WTC11 (cell line): ENCODE measurements at regions not wholly inside any gene's neighbourhood (a gene's known extent, or its start where the extent isn't known, plus 50 kb on each side); places are given as distances from the start of the nearest gene placed in this dataset.

ENCODE experiments used
- ATAC-seq: fragments of 200-7000 bp; cut with Tn5 transposase; 2 replicates; pipeline ENCODE4 v1.10.0; 2021; ENCODE audit warnings: mild to moderate bottlenecking, moderate library complexity
- CTCF ChIA-PET: fragments of 300-600 bp; sonication (Branson Sonifier 250); formaldehyde crosslinking; loops from one replicate; lab custom pipeline; 2021; ENCODE audit warnings: antibody characterized with exemption; lab: Charles Lee
- POLR2A ChIA-PET: fragments of 350-600 bp; sonication (Branson Sonifier 250); formaldehyde crosslinking; loops from one replicate; lab custom pipeline; 2021; ENCODE audit warnings: antibody characterized with exemption; lab: Charles Lee
- DNase-seq: peaks from one replicate; pipeline ENCODE4 v3.0.0; 2021; ENCODE audit warnings: low spot score
- H3K27ac Mint-ChIP-seq: 2 replicates; pipeline ENCODE4 v1.8.0; 2021; ENCODE audit warnings: mixed read lengths
- H3K27me3 Mint-ChIP-seq: 2 replicates; pipeline ENCODE4 v1.8.0; 2021; ENCODE audit warnings: low read depth, mild to moderate bottlenecking, moderate library complexity, mixed read lengths
- H3K36me3 Mint-ChIP-seq: 2 replicates; pipeline ENCODE4 v1.8.0; 2021; ENCODE audit warnings: mixed read lengths
- H3K4me1 Mint-ChIP-seq: 2 replicates; pipeline ENCODE4 v1.8.0; 2022; ENCODE audit warnings: mixed read lengths
- H3K4me3 Mint-ChIP-seq: 2 replicates; pipeline ENCODE4 v1.8.0; 2021; ENCODE audit warnings: mild to moderate bottlenecking, moderate library complexity, mixed read lengths
- H3K9me3 Mint-ChIP-seq: 2 replicates; pipeline ENCODE4 v1.8.0; 2021; ENCODE audit warnings: mixed read lengths
- ATF1 ChIP-seq: sonication (generic); formaldehyde crosslinking; IDR thresholded peaks from 2 replicates; pipeline ENCODE4 v1.8.1; 2023; ENCODE audit warnings: mild to moderate bottlenecking, moderate library complexity, missing genetic modification reagents
- CBFB ChIP-seq: sonication (generic); formaldehyde crosslinking; IDR thresholded peaks from 2 replicates; pipeline ENCODE4 v1.8.1; 2022; ENCODE audit warnings: mild to moderate bottlenecking, low read depth, missing genetic modification reagents
- EMX1 ChIP-seq: fragments of 250-450 bp; sonication (Bioruptor Pico); IDR thresholded peaks from 2 replicates; pipeline ENCODE4 v1.8.0; 2021; ENCODE audit warnings: mild to moderate bottlenecking
- GABPB1 ChIP-seq: sonication (generic); formaldehyde crosslinking; IDR thresholded peaks from 2 replicates; pipeline ENCODE4 v1.8.1; 2023; ENCODE audit warnings: mild to moderate bottlenecking, missing genetic modification reagents
- HMGA2 ChIP-seq: fragments of 250-450 bp; sonication (Bioruptor Pico); IDR thresholded peaks from 2 replicates; pipeline ENCODE4 v1.4.0; 2021; ENCODE audit warnings: mild to moderate bottlenecking, moderate library complexity
- JUN ChIP-seq: sonication (generic); formaldehyde crosslinking; IDR thresholded peaks from 2 replicates; pipeline ENCODE4 v1.8.0; 2023; ENCODE audit warnings: mild to moderate bottlenecking, missing genetic modification reagents
- KAT7 ChIP-seq: sonication (generic); formaldehyde crosslinking; IDR thresholded peaks from 2 replicates; pipeline ENCODE4 v1.8.1; 2023; ENCODE audit warnings: missing genetic modification reagents, mild to moderate bottlenecking, borderline replicate concordance
- NFATC4 ChIP-seq: fragments of 250-450 bp; sonication (Bioruptor Pico); IDR thresholded peaks from 2 replicates; pipeline ENCODE4 v1.9.0; 2021; ENCODE audit warnings: mild to moderate bottlenecking
- NFYB ChIP-seq: sonication (generic); formaldehyde crosslinking; conservative IDR thresholded peaks from 2 replicates; pipeline ENCODE4 v1.8.0; 2022; ENCODE audit warnings: low read depth, missing genetic modification reagents
- NR3C1 ChIP-seq: sonication (generic); formaldehyde crosslinking; conservative IDR thresholded peaks from 2 replicates; pipeline ENCODE4 v1.8.1; 2023; ENCODE audit warnings: low read depth, mild to moderate bottlenecking, missing genetic modification reagents
- ZNF121 ChIP-seq: sonication (generic); formaldehyde crosslinking; IDR thresholded peaks from 2 replicates; pipeline ENCODE4 v1.8.0; 2023; ENCODE audit warnings: missing genetic modification reagents
- ZNF263 ChIP-seq: sonication (generic); formaldehyde crosslinking; IDR thresholded peaks from 2 replicates; pipeline ENCODE4 v1.8.1; 2022; ENCODE audit warnings: low read depth, mild to moderate bottlenecking, moderate library complexity, missing genetic modification reagents
- ZNF671 ChIP-seq: fragments of 250-450 bp; sonication (Bioruptor Pico); IDR thresholded peaks from 2 replicates; pipeline ENCODE4 v1.8.0; 2021; ENCODE audit warnings: mild to moderate bottlenecking
- TF ChIP-seq, protein P1 (sequence below): sonication (generic); formaldehyde crosslinking; IDR thresholded peaks from 2 replicates; pipeline ENCODE4 v1.8.1; 2023; ENCODE audit warnings: mild to moderate bottlenecking, missing genetic modification reagents, moderate library complexity
- TF ChIP-seq, protein P2 (sequence below): sonication (generic); formaldehyde crosslinking; IDR thresholded peaks from 2 replicates; pipeline ENCODE4 v1.8.0; 2023; ENCODE audit warnings: mild to moderate bottlenecking, missing genetic modification reagents
- TF ChIP-seq, protein P3 (sequence below): sonication (generic); formaldehyde crosslinking; IDR thresholded peaks from 2 replicates; pipeline ENCODE4 v1.8.1; 2022; ENCODE audit warnings: low read depth, mild to moderate bottlenecking, moderate library complexity, missing genetic modification reagents, borderline replicate concordance
- TF ChIP-seq, protein P4 (sequence below): sonication (generic); formaldehyde crosslinking; IDR thresholded peaks from 2 replicates; pipeline ENCODE4 v1.8.1; 2022; ENCODE audit warnings: mild to moderate bottlenecking, moderate library complexity, missing genetic modification reagents
- TF ChIP-seq, protein P5 (sequence below): sonication (generic); formaldehyde crosslinking; IDR thresholded peaks from 2 replicates; pipeline ENCODE4 v1.8.0; 2022; ENCODE audit warnings: mild to moderate bottlenecking, missing genetic modification reagents
- TF ChIP-seq, protein P6 (sequence below): sonication (generic); formaldehyde crosslinking; IDR thresholded peaks from 2 replicates; pipeline ENCODE4 v1.8.0; 2023; ENCODE audit warnings: missing genetic modification reagents
- TF ChIP-seq, protein P7 (sequence below): sonication (generic); formaldehyde crosslinking; IDR thresholded peaks from 2 replicates; pipeline ENCODE4 v1.8.0; 2022; ENCODE audit warnings: mild to moderate bottlenecking, missing genetic modification reagents

DNA sequence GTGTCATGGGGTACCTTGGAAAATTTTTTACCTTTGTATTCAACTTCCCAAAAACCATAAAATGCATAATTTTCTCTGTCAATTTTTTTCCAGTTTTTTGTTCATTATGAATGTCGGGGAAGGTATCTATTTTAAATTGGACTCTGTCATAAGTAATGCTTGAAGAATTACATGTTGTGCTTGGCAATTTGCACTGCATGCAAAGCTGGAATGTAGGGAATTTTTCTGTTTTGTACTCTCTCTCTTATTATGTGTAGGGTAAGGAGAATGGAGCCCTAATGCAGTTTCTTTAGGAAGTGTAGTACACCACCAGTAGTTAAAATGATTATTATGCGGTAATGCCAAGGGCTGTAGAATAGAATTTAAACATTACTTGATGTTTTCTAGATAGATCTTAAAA is 137.7 kb upstream of the LIMCH1 start:
- DNase-seq (no peak), ATAC-seq (no peak)
- H3K27me3 Mint-ChIP-seq: no peaks in the 10 kb centered on the region
- ChIA-PET CTCF (interaction anchor here (0.6 kb wide), 1 partner anchor 1241 kb away, joined by 4 read pairs; no protein-coding TSS in a partner anchor), POLR2A (no interaction called here)
- H3K4me3 Mint-ChIP-seq: no peak overlapping the region
- no peaks in the 10 kb centered on the region for H3K9me3 Mint-ChIP-seq
- no peak overlapping the region for H3K27ac Mint-ChIP-seq
- peaks cover 13% of the 10 kb centered on the region for H3K4me1 Mint-ChIP-seq
- TF ChIP-seq, protein P1, sequence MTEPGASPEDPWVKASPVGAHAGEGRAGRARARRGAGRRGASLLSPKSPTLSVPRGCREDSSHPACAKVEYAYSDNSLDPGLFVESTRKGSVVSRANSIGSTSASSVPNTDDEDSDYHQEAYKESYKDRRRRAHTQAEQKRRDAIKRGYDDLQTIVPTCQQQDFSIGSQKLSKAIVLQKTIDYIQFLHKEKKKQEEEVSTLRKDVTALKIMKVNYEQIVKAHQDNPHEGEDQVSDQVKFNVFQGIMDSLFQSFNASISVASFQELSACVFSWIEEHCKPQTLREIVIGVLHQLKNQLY (CRISPR knock-in tag): no peak
- TF ChIP-seq ZNF671: no peak
- no peaks in the 10 kb centered on the region for H3K36me3 Mint-ChIP-seq

DNA sequence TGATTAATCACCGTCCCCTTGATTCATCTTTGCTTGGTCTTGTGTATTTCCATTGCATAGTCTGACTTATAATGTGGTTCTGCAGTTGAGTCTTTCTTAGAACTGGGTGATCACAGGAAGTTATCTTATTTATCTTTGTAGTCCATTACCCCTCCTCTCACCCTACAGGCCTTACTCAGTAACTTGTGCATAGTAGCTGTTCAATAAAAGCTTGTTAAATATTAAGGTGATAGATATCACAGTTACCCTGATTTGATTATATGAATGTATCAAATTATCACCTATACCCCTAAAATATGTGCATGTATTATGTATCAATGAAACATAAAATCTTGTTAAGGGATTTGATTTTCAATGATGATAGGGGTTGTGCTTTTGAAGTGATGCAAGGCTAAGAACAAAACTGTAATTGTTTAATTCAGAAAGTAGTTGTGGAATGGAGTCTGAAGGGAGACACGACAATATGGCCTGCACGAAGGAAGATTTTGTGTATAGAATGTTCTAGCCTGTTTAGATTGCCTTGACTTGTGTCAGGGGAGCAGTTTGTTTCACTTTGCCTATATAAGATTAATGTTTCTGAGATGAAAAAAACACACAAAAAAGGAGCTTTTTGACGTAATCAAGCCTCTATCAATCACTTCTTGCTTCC is 132.4 kb upstream of the LIMCH1 start:
- Mint-ChIP-seq H3K4me1 (peaks cover 4% of the 10 kb centered on the region), H3K9me3 (no peaks in the 10 kb centered on the region), H3K27ac (no peak overlapping the region), H3K36me3 (no peaks in the 10 kb centered on the region), H3K27me3 (no peaks in the 10 kb centered on the region), H3K4me3 (no peak overlapping the region)
- ChIA-PET POLR2A (no interaction called here), CTCF (interaction anchor here (1.1 kb wide), 1 partner anchor 410 kb away, joined by 3 read pairs; no protein-coding TSS in a partner anchor)
- ATAC-seq (no peak), DNase-seq (no peak)
- TF ChIP-seq, protein P2, sequence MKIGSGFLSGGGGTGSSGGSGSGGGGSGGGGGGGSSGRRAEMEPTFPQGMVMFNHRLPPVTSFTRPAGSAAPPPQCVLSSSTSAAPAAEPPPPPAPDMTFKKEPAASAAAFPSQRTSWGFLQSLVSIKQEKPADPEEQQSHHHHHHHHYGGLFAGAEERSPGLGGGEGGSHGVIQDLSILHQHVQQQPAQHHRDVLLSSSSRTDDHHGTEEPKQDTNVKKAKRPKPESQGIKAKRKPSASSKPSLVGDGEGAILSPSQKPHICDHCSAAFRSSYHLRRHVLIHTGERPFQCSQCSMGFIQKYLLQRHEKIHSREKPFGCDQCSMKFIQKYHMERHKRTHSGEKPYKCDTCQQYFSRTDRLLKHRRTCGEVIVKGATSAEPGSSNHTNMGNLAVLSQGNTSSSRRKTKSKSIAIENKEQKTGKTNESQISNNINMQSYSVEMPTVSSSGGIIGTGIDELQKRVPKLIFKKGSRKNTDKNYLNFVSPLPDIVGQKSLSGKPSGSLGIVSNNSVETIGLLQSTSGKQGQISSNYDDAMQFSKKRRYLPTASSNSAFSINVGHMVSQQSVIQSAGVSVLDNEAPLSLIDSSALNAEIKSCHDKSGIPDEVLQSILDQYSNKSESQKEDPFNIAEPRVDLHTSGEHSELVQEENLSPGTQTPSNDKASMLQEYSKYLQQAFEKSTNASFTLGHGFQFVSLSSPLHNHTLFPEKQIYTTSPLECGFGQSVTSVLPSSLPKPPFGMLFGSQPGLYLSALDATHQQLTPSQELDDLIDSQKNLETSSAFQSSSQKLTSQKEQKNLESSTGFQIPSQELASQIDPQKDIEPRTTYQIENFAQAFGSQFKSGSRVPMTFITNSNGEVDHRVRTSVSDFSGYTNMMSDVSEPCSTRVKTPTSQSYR (CRISPR knock-in tag): no peak
- no peak for TF ChIP-seq ZNF263 (CRISPR knock-in tag)
- TF ChIP-seq, protein P3, sequence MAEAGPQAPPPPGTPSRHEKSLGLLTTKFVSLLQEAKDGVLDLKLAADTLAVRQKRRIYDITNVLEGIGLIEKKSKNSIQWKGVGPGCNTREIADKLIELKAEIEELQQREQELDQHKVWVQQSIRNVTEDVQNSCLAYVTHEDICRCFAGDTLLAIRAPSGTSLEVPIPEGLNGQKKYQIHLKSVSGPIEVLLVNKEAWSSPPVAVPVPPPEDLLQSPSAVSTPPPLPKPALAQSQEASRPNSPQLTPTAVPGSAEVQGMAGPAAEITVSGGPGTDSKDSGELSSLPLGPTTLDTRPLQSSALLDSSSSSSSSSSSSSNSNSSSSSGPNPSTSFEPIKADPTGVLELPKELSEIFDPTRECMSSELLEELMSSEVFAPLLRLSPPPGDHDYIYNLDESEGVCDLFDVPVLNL (CRISPR knock-in tag): no peak
- TF ChIP-seq, protein P4, sequence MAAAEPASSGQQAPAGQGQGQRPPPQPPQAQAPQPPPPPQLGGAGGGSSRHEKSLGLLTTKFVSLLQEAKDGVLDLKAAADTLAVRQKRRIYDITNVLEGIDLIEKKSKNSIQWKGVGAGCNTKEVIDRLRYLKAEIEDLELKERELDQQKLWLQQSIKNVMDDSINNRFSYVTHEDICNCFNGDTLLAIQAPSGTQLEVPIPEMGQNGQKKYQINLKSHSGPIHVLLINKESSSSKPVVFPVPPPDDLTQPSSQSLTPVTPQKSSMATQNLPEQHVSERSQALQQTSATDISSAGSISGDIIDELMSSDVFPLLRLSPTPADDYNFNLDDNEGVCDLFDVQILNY (CRISPR knock-in tag): no peak
- no peak for TF ChIP-seq NR3C1 (CRISPR knock-in tag)
- TF ChIP-seq, protein P5, sequence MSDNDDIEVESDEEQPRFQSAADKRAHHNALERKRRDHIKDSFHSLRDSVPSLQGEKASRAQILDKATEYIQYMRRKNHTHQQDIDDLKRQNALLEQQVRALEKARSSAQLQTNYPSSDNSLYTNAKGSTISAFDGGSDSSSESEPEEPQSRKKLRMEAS (CRISPR knock-in tag): no peak
- TF ChIP-seq GABPB1 (CRISPR knock-in tag): no peak
- TF ChIP-seq NFYB (CRISPR knock-in tag): no peak
- TF ChIP-seq ZNF121 (CRISPR knock-in tag): no peak

DNA sequence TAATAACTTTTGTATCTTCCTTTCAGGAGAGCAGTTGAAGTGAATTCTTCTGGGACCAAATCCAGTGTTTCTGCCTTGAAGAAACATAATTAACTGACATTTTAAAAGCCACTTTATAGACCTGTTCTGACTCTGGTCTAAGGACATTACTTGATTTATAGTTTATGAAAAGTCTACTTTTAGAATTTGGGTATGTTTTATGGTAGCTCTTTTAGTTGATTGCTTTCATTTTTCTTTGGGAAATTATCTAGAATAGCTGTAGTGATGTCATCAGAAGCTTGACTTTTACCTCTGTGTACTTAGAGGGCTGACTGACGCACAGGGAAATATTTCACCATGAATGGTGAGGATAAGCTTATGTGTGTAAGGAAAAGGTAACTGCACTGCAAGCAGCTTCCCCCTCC is 131.8 kb upstream of the LIMCH1 start:
- TF ChIP-seq JUN (CRISPR knock-in tag): no peak
- no peak for TF ChIP-seq ZNF121 (CRISPR knock-in tag)
- TF ChIP-seq, protein P1 (CRISPR knock-in tag): no peak
- TF ChIP-seq KAT7 (CRISPR knock-in tag): no peak
- TF ChIP-seq, protein P6, sequence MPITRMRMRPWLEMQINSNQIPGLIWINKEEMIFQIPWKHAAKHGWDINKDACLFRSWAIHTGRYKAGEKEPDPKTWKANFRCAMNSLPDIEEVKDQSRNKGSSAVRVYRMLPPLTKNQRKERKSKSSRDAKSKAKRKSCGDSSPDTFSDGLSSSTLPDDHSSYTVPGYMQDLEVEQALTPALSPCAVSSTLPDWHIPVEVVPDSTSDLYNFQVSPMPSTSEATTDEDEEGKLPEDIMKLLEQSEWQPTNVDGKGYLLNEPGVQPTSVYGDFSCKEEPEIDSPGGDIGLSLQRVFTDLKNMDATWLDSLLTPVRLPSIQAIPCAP (CRISPR knock-in tag): no peak
- no peak for TF ChIP-seq ATF1
- no peak for TF ChIP-seq ZNF263 (CRISPR knock-in tag)
- no peak for TF ChIP-seq NR3C1 (CRISPR knock-in tag)
- no peak for TF ChIP-seq HMGA2
- TF ChIP-seq EMX1 (CRISPR knock-in tag): no peak
- TF ChIP-seq NFATC4 (CRISPR knock-in tag): no peak
- no peak for TF ChIP-seq CBFB (CRISPR knock-in tag)
- TF ChIP-seq, protein P7, sequence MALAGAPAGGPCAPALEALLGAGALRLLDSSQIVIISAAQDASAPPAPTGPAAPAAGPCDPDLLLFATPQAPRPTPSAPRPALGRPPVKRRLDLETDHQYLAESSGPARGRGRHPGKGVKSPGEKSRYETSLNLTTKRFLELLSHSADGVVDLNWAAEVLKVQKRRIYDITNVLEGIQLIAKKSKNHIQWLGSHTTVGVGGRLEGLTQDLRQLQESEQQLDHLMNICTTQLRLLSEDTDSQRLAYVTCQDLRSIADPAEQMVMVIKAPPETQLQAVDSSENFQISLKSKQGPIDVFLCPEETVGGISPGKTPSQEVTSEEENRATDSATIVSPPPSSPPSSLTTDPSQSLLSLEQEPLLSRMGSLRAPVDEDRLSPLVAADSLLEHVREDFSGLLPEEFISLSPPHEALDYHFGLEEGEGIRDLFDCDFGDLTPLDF (CRISPR knock-in tag): no peak
- no peak for TF ChIP-seq ZNF671
- Mint-ChIP-seq H3K27me3 (no peaks in the 10 kb centered on the region), H3K4me1 (peaks cover 7% of the 10 kb centered on the region), H3K36me3 (no peaks in the 10 kb centered on the region), H3K27ac (no peak overlapping the region), H3K4me3 (no peak overlapping the region), H3K9me3 (no peaks in the 10 kb centered on the region)
- DNase-seq (no peak), ATAC-seq (no peak)
- POLR2A ChIA-PET: no interaction called here
- CTCF ChIA-PET: interaction anchor here (1.1 kb wide), 1 partner anchor 409 kb away, joined by 3 read pairs; no protein-coding TSS in a partner anchor
